H1 (cell line): ENCODE measurements at regions not wholly inside any gene's neighbourhood (a gene's known extent, or its start where the extent isn't known, plus 50 kb on each side); places are given as distances from the start of the nearest gene placed in this dataset.

Experiments used
- CTCF ChIA-PET: fragments of 300-600 bp; sonication (Branson Sonifier 250); formaldehyde crosslinking; loops from one replicate; lab custom pipeline; 2021; ENCODE audit not compliant: partially characterized antibody; lab: Charles Lee
- POLR2A ChIA-PET: fragments of 300-600 bp; sonication (Branson Sonifier 250); formaldehyde crosslinking; loops from one replicate; lab custom pipeline; 2021; ENCODE audit warnings: inconsistent platforms; ENCODE audit not compliant: partially characterized antibody; lab: Charles Lee
- DNase-seq, 2 experiments: peaks; one replicate each; pipeline versions ENCODE4 v3.0.0 to v3.0.0-alpha.2; 2010 to 2022; ENCODE audit warnings: low spot score in 2 of 2, low read depth in 1 of 2, mixed read lengths in 1 of 2
- FAIRE-seq: peaks from 2 replicates; lab custom pipeline; 2011; peaks lifted over from hg19 to GRCh38; lab: Jason Lieb, UNC
- H2AFZ ChIP-seq: 2 replicates; pipeline ENCODE4 v1.8.1; 2012; ENCODE audit warnings: low read length, inconsistent platforms
- H2AK5ac ChIP-seq: 2 replicates; pipeline ENCODE4 v1.6.1; 2013; ENCODE audit warnings: low read depth, low read length
- H2BK120ac ChIP-seq: replicated peaks from 2 replicates; pipeline ENCODE3; 2013; ENCODE audit warnings: low read depth, low read length, inconsistent platforms
- H2BK12ac ChIP-seq: 2 replicates; pipeline ENCODE4 v1.6.1; 2013; ENCODE audit warnings: low read depth, low read length
- H2BK15ac ChIP-seq: 2 replicates; pipeline ENCODE4 v1.6.1; 2013; ENCODE audit warnings: low read length
- H2BK20ac ChIP-seq: 2 replicates; pipeline ENCODE4 v1.6.1; 2013; ENCODE audit warnings: low read length
- H2BK5ac ChIP-seq: 2 replicates; pipeline ENCODE4 v1.6.1; 2013; ENCODE audit warnings: low read depth, low read length
- H3K14ac ChIP-seq: 2 replicates; pipeline ENCODE4 v1.6.1; 2013; ENCODE audit warnings: inconsistent platforms; ENCODE audit not compliant: insufficient read length
- H3K18ac ChIP-seq: 2 replicates; pipeline ENCODE4 v1.6.1; 2013; ENCODE audit warnings: low read length; ENCODE audit errors: extremely low read depth
- H3K23ac ChIP-seq: 2 replicates; pipeline ENCODE4 v1.6.1; 2013; ENCODE audit warnings: inconsistent platforms; ENCODE audit not compliant: insufficient read length
- H3K23me2 ChIP-seq: 2 replicates; pipeline ENCODE4 v1.6.1; 2013; ENCODE audit warnings: low read depth, low read length
- H3K27ac ChIP-seq: 2 replicates; pipeline ENCODE4 v1.6.1; 2011; ENCODE audit warnings: low read depth, low read length, inconsistent platforms
- H3K27me3 ChIP-seq, 4 experiments: replicated peaks in 1 of 4; 1 replicate in 1 of 4; 2 replicates in 3 of 4; pipeline versions ENCODE4 v1.6.1 to v1.8.1; 2011 to 2013; ENCODE audit warnings: low read length in 3 of 4, mild to moderate bottlenecking in 3 of 4, inconsistent platforms in 2 of 4, mixed read lengths in 2 of 4, moderate library complexity in 1 of 4; ENCODE audit not compliant: control insufficient read depth in 3 of 4, insufficient read depth in 3 of 4; ENCODE audit errors: extremely low read depth in 1 of 4
- H3K36me3 ChIP-seq, 4 experiments: 2 replicates each; pipeline versions ENCODE4 v1.6.1 to v1.8.1; 2011 to 2013; ENCODE audit warnings: mild to moderate bottlenecking in 4 of 4, low read length in 3 of 4, moderate library complexity in 2 of 4, control low read depth in 1 of 4, inconsistent platforms in 1 of 4; ENCODE audit not compliant: insufficient read depth in 4 of 4, control insufficient read depth in 2 of 4
- H3K4ac ChIP-seq: replicated peaks from 2 replicates; pipeline ENCODE3; 2013; ENCODE audit warnings: low read length, low read depth, mixed read lengths, inconsistent platforms; ENCODE audit not compliant: insufficient read length
- H3K4me1 ChIP-seq, 4 experiments: replicated peaks in 1 of 4; 1 replicate in 1 of 4; 2 replicates in 3 of 4; pipeline versions ENCODE4 v1.6.1 to v1.8.1; 2011 to 2013; ENCODE audit warnings: low read length in 3 of 4, inconsistent platforms in 2 of 4, mixed read lengths in 1 of 4; ENCODE audit not compliant: insufficient read depth in 4 of 4, control insufficient read depth in 3 of 4
- H3K4me2 ChIP-seq, 2 experiments: 2 replicates each; pipeline versions ENCODE4 v1.6.1 to v1.8.1; 2011 to 2013; ENCODE audit warnings: low read depth in 2 of 2, low read length in 2 of 2, control low read depth in 1 of 2, inconsistent platforms in 1 of 2, mild to moderate bottlenecking in 1 of 2; ENCODE audit not compliant: insufficient read depth in 1 of 2
- H3K4me3 ChIP-seq, 4 experiments: fragments of 200-600, 300-600 bp in 1 of 4; sonication (generic), shearing (Covaris generic), sonication (Bioruptor Twin) in 1 of 4; 2 replicates each; pipeline versions ENCODE4 v1.5.1 to v1.8.1; 2011 to 2016; ENCODE audit warnings: low read length in 4 of 4, low read depth in 3 of 4, control low read depth in 2 of 4, inconsistent platforms in 2 of 4, mild to moderate bottlenecking in 2 of 4, mixed read lengths in 1 of 4, moderate library complexity in 1 of 4; ENCODE audit not compliant: insufficient read depth in 2 of 4; ENCODE audit errors: extremely low read depth in 1 of 4
- H3K56ac ChIP-seq: replicated peaks from 2 replicates; pipeline ENCODE3; 2013; ENCODE audit warnings: low read depth, mild to moderate bottlenecking, mixed read lengths, low read length, inconsistent platforms; ENCODE audit not compliant: insufficient read length
- H3K79me1 ChIP-seq: 2 replicates; pipeline ENCODE4 v1.6.1; 2013; ENCODE audit warnings: low read depth, low read length, control low read depth
- H3K79me2 ChIP-seq, 2 experiments: 2 replicates each; pipeline versions ENCODE4 v1.6.1 to v1.8.1; 2012 to 2013; ENCODE audit warnings: low read length in 2 of 2, mild to moderate bottlenecking in 2 of 2, inconsistent platforms in 1 of 2; ENCODE audit not compliant: insufficient read depth in 2 of 2, control insufficient read depth in 1 of 2
- H3K9ac ChIP-seq, 4 experiments: replicated peaks in 1 of 4; 1 replicate in 1 of 4; 2 replicates in 3 of 4; pipeline versions ENCODE4 v1.6.1 to v1.8.1; 2011 to 2013; ENCODE audit warnings: low read depth in 3 of 4, low read length in 3 of 4, control low read depth in 2 of 4, mild to moderate bottlenecking in 2 of 4, moderate library complexity in 2 of 4, inconsistent platforms in 1 of 4; ENCODE audit errors: extremely low read depth in 1 of 4
- H3K9me3 ChIP-seq, 2 experiments: 2 replicates each; pipeline versions ENCODE4 v1.6.1 to v1.8.1; 2012 to 2013; ENCODE audit warnings: mild to moderate bottlenecking in 2 of 2, moderate library complexity in 2 of 2, control low read depth in 1 of 2, inconsistent platforms in 1 of 2, low read depth in 1 of 2, low read length in 1 of 2, mixed read lengths in 1 of 2; ENCODE audit not compliant: insufficient read depth in 2 of 2
- H4K20me1 ChIP-seq, 2 experiments: replicated peaks in 1 of 2; 2 replicates each; pipeline versions ENCODE3 to v1.8.1; 2011 to 2013; ENCODE audit warnings: inconsistent platforms in 2 of 2, low read length in 2 of 2, mild to moderate bottlenecking in 1 of 2; ENCODE audit not compliant: insufficient read depth in 2 of 2, control insufficient read depth in 1 of 2
- H4K5ac ChIP-seq: 2 replicates; pipeline ENCODE4 v1.6.1; 2013; ENCODE audit warnings: low read length, low read depth, mixed read lengths, inconsistent platforms; ENCODE audit not compliant: insufficient read length
- H4K8ac ChIP-seq: 2 replicates; pipeline ENCODE4 v1.8.0; 2013; ENCODE audit warnings: mild to moderate bottlenecking, moderate library complexity, low read length, inconsistent platforms; ENCODE audit not compliant: insufficient read depth; ENCODE audit errors: extremely low read depth
- H4K91ac ChIP-seq: replicated peaks from 2 replicates; pipeline ENCODE3; 2013; ENCODE audit warnings: low read length, mixed read lengths, inconsistent platforms; ENCODE audit not compliant: insufficient read length
- ASH2L ChIP-seq: fragments of 200-600, 300-600 bp; sonication (generic); IDR thresholded peaks from one replicate; pipeline ENCODE4 v1.7.1; 2017; ENCODE audit warnings: low read length
- BCL11A ChIP-seq, 2 experiments: IDR thresholded peaks; one replicate each; pipeline ENCODE4 v1.6.1; 2011; ENCODE audit warnings: low read depth in 2 of 2, low read length in 2 of 2, mild to moderate bottlenecking in 2 of 2
- BRCA1 ChIP-seq: IDR thresholded peaks from 2 replicates; pipeline ENCODE4 v1.6.1; 2012; ENCODE audit warnings: low read depth, low read length, improper control_type of control experiment
- CBX8 ChIP-seq: fragments of 300-800, 300-1000 bp; sonication (generic); IDR thresholded peaks from 2 replicates; pipeline ENCODE4 v1.7.1; 2016; ENCODE audit warnings: low read depth, low read length, borderline replicate concordance
- CREB1 ChIP-seq: IDR thresholded peaks from 2 replicates; pipeline ENCODE4 v1.6.1; 2012; ENCODE audit warnings: inconsistent platforms
- FOSL1 ChIP-seq: IDR thresholded peaks from 2 replicates; pipeline ENCODE4 v1.6.1; 2011; ENCODE audit warnings: mild to moderate bottlenecking, low read depth, low read length, moderate library complexity; ENCODE audit not compliant: insufficient read depth
- MAFK ChIP-seq: IDR thresholded peaks from 2 replicates; pipeline ENCODE4 v1.6.1; 2012; ENCODE audit warnings: low read depth, mild to moderate bottlenecking, improper control_type of control experiment, low read length
- NANOG ChIP-seq: IDR thresholded peaks from 2 replicates; pipeline ENCODE4 v1.6.1; 2011; ENCODE audit warnings: low read length, low read depth, mild to moderate bottlenecking, inconsistent platforms; ENCODE audit not compliant: insufficient read depth, poor library complexity, severe bottlenecking
- POLR2A ChIP-seq, 2 experiments: IDR thresholded peaks; 1 replicate in 1 of 2; 2 replicates in 1 of 2; pipeline ENCODE4 v1.6.1; 2011; ENCODE audit warnings: low read depth in 2 of 2, low read length in 2 of 2, mild to moderate bottlenecking in 2 of 2; ENCODE audit errors: control extremely low read depth in 1 of 2
- SIRT6 ChIP-seq: IDR thresholded peaks from one replicate; pipeline ENCODE4 v1.7.1; 2012; ENCODE audit warnings: low read length, inconsistent platforms
- SP1 ChIP-seq: IDR thresholded peaks from 2 replicates; pipeline ENCODE4 v1.6.1; 2011; ENCODE audit warnings: low read depth, low read length
- SRF ChIP-seq: IDR thresholded peaks from 2 replicates; pipeline ENCODE4 v1.6.1; 2011; ENCODE audit warnings: mild to moderate bottlenecking, low read depth, low read length, moderate library complexity
- TAF1 ChIP-seq: IDR thresholded peaks from 2 replicates; pipeline ENCODE4 v1.6.1; 2011; ENCODE audit warnings: mild to moderate bottlenecking, low read depth, low read length
- TBP ChIP-seq: IDR thresholded peaks from 2 replicates; pipeline ENCODE4 v1.6.1; 2011; ENCODE audit warnings: low read depth, low read length, improper control_type of control experiment
- ZNF274 ChIP-seq: IDR thresholded peaks from 2 replicates; pipeline ENCODE4 v1.7.0; 2012; ENCODE audit warnings: low read length, borderline replicate concordance; ENCODE audit errors: extremely low read depth
- WGBS, 2 experiments: shearing (Covaris generic) in 1 of 2; methylation state at CpG; one replicate each; pipeline versions ENCODE4 v1.1.6 to v1.1.7; 2013 to 2015; ENCODE audit warnings: low lambda C conversion rate in 2 of 2, mixed read lengths in 2 of 2, inconsistent platforms in 1 of 2, low coverage in 1 of 2, missing lambda C conversion rate in 1 of 2; ENCODE audit not compliant: insufficient replicate concordance in 2 of 2, insufficient coverage in 1 of 2, insufficient read length in 1 of 2; ENCODE audit errors: extremely low coverage in 1 of 2, missing lambda C conversion rate in 1 of 2; 5-methylcytosine and 5-hydroxymethylcytosine counted together
- TF ChIP-seq, protein P1 (sequence below): IDR thresholded peaks from 2 replicates; pipeline ENCODE4 v1.6.1; 2011; ENCODE audit warnings: low read depth, mild to moderate bottlenecking, low read length; ENCODE audit not compliant: insufficient read depth

DNA sequence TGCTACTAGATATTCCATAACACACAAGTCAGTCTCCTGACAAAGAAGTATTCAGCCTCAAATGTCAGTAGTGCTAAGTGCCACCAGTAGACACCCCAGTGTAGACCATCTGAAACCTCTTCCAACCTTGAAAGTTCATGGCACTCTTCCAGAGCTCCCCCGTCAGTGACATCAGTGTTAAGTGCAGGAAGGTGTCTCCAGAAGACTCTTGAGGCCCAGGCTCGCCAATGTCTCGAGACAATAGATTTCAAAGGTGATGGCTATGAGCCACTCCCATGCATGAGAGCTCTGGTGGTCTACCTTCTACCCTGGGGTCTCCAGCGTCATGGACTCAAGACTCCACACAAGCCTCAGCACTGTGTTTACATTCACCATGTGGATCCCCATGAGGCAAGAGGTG, 183.8 kb downstream of the SMAD2 start:
- Histone ChIP-seq H4K91ac (no peak overlapping the region), H3K23ac (no peak overlapping the region), H3K18ac (no peak overlapping the region), H3K9ac (no peak overlapping the region), H4K5ac (no peak overlapping the region), H2BK12ac (no peak overlapping the region), H3K9me3 (no peaks in the 10 kb centered on the region), H2AK5ac (no peak overlapping the region), H3K27ac (no peak overlapping the region), H3K14ac (no peak overlapping the region), H3K4me1 (no peaks in the 10 kb centered on the region), H2BK15ac (no peak overlapping the region), H2BK20ac (no peak overlapping the region), H3K79me2 (no peaks in the 10 kb centered on the region), H3K4me2 (no peak overlapping the region), H3K4me3 (no peak overlapping the region), H3K79me1 (no peaks in the 10 kb centered on the region), H3K36me3 (no peaks in the 10 kb centered on the region), H2BK5ac (no peak overlapping the region), H3K56ac (no peak overlapping the region), H3K27me3 (peaks cover 0 to 9% (median 3%) of the 10 kb centered on the region in 4 experiments; a peak in 5 of 7 replicates), H3K23me2 (peaks cover 2% of the 10 kb centered on the region; the same call in 1 of the 2 replicates), H2BK120ac (no peak overlapping the region)
- ChIA-PET CTCF (interaction anchor here (0.6 to 7.8 kb wide), 17 partner anchors 9 to 647 kb away, joined by 3 to 58 read pairs (median 3); no protein-coding TSS in a partner anchor), POLR2A (no interaction called here)
- no peak for DNase-seq
- whole genome bisulfite sequencing, 2 experiments: 93% methylated on average over 4 of the region's 4 CpGs; no CpG with 5 or more reads in 1 of the 2 experiments
- TF ChIP-seq POLR2A (IDR thresholded peaks at IDR 0.05; ENCODE audit: control extremely low read depth in 1 of 2, low read depth in 2 of 2, low read length in 2 of 2) (no peak), ZNF274 (no peak), TBP (no peak), BRCA1 (no peak), SRF (no peak), CBX8 (no peak), ASH2L (no peak), SIRT6 (no peak), MAFK (no peak), SP1 (no peak), FOSL1 (no peak), TAF1 (no peak), NANOG (no peak), BCL11A (IDR thresholded peaks at IDR 0.05; ENCODE audit: low read depth in 2 of 2, low read length in 2 of 2) (no peak), CREB1 (no peak)
- TF ChIP-seq, protein P1, sequence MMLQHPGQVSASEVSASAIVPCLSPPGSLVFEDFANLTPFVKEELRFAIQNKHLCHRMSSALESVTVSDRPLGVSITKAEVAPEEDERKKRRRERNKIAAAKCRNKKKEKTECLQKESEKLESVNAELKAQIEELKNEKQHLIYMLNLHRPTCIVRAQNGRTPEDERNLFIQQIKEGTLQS: no peak
- TF ChIP-seq, all 59 proteins: peak for 0
- no peak for FAIRE-seq
- no peak overlapping the region for H2AFZ ChIP-seq
- H4K8ac ChIP-seq: no peak overlapping the region
- no peaks in the 10 kb centered on the region for H4K20me1 ChIP-seq
- no peak overlapping the region for H3K4ac ChIP-seq
